ENCODE measurements at regions not wholly inside any gene's neighbourhood (a gene's known extent, or its start where the extent isn't known, plus 50 kb on each side); places are given as distances from the start of the nearest gene placed in this dataset.

- no peak for TF ChIP-seq CTCF (IDR thresholded peaks at IDR 0.05; ENCODE audit: insufficient read depth, low read length)
- no peak overlapping the region for H3K4me3 ChIP-seq (ENCODE audit: low read depth, low read length)
- no peak for DNase-seq (ENCODE audit: low read depth)
These were observed 146.7 kb upstream of the AFDN start for GRCh38 chr6:167679790-167680604.

GRCh38 chr6:167680605-167681149 lies 146.0 kb upstream of the AFDN start:
- no peak for DNase-seq (ENCODE audit: low read depth)
- no peak for TF ChIP-seq CTCF (IDR thresholded peaks at IDR 0.05; ENCODE audit: insufficient read depth, low read length)
- H3K4me3 ChIP-seq (ENCODE audit: low read depth, low read length): no peak overlapping the region

GRCh38 chr6:167682125-167682524 lies 144.6 kb upstream of the AFDN start:
- no peak for DNase-seq (ENCODE audit: low read depth)
- no peak for TF ChIP-seq CTCF (IDR thresholded peaks at IDR 0.05; ENCODE audit: insufficient read depth, low read length)
- H3K4me3 ChIP-seq (ENCODE audit: low read depth, low read length): no peak overlapping the region

GRCh38 chr6:167682546-167683027 lies 144.1 kb upstream of the AFDN start:
- H3K4me3 ChIP-seq (ENCODE audit: low read depth, low read length): no peak overlapping the region
- no peak for TF ChIP-seq CTCF (IDR thresholded peaks at IDR 0.05; ENCODE audit: insufficient read depth, low read length)
- no peak for DNase-seq (ENCODE audit: low read depth)

GRCh38 chr6:167683028-167683862 lies 143.5 kb upstream of the AFDN start:
- TF ChIP-seq CTCF (IDR thresholded peaks at IDR 0.05; ENCODE audit: insufficient read depth, low read length): no peak
- no peak for DNase-seq (ENCODE audit: low read depth)

GRCh38 chr6:167684276-167685104 lies 142.2 kb upstream of the AFDN start:
- no peak for DNase-seq (ENCODE audit: low read depth)
- TF ChIP-seq CTCF (IDR thresholded peaks at IDR 0.05; ENCODE audit: insufficient read depth, low read length): no peak
- H3K4me3 ChIP-seq (ENCODE audit: low read depth, low read length): no peak overlapping the region

More at GRCh38 chr6:167683028-167683862, 143.5 kb upstream of the AFDN start:
- no peak overlapping the region for H3K4me3 ChIP-seq (ENCODE audit: low read depth, low read length)
